ENCODE measurements at regions not wholly inside any gene's neighbourhood (a gene's known extent, or its start where the extent isn't known, plus 50 kb on each side); places are given as distances from the start of the nearest gene placed in this dataset.
A peak's percentile ranks its signal among the peaks of the same experiment; 100 is the strongest.
"Not testable (repeated sequence)": the region's sequence is repeated elsewhere in the genome, so short reads cannot be mapped to it uniquely, and the experiment has no call there.

DNA sequence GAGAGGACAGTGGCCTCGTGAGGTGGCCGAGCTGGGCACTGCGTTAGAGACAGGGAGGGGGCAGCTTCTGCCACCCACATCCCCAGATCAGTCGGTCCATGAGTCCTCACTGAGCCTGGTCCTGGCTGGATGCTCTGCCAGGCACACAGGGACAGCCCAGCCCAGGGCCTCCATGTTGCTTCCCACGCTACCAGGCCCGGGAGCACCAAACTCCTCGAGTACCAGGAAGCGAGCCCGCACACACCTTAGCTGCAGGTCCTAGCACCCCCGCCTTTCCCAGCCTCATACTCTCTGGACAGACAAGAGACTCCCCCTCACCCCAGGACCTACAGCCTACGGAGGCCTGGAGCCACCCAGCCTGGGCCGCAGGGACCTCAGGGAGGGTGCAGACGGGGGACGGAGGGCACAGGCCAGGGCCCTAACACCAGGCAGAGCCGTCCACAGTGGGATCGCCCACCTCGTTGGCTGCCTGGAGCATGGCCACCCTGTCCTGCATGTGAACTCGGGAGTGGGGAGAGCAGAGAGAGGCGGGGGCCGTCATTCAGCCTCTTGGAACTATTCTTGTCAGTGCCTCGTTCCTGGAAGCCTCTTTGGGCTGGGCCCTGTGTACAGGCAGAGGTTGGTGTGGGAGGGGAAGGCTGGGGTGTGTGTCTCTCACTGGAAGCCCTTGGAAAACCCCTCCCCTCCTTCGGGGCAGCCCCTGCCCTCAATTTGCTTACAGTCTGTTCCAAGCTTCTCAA, 90.9 kb upstream of the RUNX3 start:
- DNase-seq: no peak

DNA sequence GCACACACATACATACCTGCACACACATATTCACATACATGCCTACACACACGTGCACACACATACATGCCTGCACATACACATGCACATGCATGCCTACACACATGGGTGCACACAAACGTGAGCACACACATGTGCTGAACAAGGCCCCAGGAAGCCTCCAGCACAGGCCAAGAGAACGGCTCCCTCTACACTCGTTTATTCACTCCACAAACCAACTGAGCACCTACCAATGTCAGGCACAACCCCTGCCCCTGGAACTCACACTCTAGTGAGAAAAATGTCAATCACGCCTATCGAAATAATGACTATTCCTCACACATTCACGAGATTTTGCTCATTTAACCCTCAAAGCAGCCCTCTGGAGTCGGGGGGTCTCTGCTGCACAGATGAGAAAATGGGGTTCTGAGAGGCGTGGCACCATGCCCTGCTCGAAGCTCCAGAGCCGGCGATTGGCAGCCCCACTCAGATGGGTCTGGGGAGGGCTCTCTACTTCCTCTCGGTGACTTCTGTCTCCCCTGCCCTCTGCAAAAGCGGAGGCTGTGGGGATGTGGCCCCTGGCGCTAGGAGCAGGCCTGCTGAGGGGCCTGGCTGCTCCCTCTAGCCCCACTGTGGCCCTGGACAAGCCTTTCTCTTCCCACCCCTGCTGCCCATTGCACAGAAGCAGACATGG, 90.2 kb upstream of the RUNX3 start:
- DNase-seq: no peak

DNA sequence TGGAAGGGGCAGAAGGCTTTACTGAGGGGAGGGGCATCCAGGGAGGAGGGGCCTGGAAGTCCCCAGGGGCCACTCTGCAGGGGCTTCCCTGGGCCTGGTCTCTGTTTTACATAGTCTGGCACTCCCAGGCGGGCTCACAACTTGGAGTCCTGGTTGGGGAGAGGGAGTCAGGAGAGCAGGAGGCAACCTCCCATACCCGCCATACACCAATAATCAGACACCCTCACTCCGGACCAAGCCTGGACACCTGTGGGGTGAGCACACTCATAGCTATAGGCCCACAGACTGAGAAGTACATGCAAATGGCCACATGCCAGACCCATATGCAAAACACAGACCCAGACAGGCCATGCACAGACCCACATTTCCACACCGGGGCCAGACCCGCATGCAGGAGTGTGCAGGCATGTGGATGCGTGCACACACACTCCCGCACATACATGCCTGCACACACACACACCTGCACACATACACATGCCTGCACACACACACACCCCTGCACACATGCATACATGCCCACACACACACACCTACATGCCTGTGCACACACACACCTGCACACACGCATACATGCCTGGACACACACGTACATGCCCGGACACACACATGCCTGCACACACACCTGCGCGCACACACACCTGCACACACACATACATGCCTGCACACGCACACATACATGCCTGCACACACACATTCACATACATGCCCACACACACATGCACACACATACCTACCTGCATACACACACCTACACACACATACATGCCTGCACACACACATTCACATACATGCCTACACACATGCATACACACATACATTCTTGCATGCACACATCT, 89.5 kb upstream of the RUNX3 start:
- DNase-seq: no peak

DNA sequence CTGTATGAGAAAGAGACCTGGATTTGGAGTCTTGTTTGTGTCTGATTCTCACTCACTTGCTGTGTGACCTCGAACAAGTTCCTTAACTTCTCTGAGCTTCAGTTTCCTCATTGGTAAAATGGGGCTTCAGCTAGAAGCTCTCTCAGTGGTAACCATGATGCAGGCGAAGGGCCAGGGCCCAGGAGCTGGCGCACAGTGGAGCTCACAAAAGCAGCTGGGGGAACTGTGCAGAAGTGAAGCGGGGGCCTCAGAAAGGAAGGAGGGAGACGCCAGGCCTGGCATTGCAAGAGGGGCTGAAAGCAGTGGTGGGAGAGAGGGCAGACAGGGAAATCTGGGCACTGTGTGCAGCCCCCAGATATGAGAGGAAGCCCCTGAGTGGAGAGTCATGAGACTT, 88.9 kb upstream of the RUNX3 start:
- DNase-seq: no peak

DNA sequence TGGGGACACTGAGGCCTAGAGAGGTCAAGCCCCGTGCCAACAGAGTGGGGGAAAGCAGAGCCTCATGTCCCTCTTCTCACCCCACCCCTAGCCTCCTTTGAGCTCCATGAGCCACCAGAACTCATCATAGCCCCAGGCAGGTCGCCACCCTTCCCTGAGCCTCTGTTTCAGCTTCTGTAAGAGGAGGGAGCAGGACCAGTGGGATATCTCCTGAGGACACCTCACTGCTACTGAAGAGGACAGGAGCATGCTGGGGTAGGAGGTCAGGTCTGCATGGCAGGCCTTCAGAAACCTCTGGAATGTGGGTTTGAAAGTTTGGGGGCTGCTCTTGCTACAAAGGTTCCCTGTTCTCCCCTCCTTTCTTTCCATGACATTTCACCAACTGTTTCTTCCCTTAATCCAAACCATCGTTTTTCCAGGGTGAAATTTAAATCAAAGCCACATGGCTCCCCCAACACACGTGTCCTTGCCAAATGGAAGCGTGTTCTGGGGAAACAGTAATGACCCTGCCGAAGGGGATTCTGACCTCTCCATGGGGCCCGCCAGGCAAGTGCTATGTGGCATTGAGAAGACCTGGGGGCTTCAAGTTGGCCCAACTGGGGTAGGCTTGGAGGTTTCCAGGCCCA, 88.1 kb upstream of the RUNX3 start:
- no peak for DNase-seq

DNA sequence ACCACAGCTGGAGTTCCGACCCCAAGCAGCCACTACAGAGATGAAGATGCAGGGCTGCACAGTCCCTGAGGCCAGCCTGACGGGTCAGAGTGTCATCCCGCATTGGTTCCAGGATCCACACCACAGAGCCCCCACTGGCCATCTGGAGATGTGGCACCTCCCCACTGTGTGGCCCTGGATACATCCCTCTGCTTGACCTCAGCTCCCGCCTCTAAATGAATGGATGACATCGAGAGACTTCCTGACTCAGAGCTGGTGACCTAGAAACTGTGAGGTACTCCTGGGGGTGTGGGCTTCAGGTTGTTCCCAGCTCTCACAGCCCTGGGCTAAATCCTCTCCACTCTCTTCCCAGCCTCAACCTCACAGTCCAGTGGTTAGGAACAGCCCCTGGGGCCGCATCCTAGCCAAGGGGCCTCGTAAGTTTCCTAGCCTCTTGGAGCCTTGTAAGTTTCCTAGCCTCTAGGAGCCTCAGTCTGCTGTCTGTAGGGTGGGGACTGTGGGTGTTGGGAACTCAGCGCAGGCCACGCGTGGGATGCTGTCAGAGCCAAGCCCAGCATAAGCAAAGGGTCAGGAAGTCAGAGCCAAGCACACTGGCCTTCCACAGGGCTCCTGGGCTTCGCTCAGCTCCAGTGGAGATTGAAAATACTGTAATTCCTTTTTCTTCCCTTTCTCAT, 87.5 kb upstream of the RUNX3 start:
- DNase-seq: no peak

DNA sequence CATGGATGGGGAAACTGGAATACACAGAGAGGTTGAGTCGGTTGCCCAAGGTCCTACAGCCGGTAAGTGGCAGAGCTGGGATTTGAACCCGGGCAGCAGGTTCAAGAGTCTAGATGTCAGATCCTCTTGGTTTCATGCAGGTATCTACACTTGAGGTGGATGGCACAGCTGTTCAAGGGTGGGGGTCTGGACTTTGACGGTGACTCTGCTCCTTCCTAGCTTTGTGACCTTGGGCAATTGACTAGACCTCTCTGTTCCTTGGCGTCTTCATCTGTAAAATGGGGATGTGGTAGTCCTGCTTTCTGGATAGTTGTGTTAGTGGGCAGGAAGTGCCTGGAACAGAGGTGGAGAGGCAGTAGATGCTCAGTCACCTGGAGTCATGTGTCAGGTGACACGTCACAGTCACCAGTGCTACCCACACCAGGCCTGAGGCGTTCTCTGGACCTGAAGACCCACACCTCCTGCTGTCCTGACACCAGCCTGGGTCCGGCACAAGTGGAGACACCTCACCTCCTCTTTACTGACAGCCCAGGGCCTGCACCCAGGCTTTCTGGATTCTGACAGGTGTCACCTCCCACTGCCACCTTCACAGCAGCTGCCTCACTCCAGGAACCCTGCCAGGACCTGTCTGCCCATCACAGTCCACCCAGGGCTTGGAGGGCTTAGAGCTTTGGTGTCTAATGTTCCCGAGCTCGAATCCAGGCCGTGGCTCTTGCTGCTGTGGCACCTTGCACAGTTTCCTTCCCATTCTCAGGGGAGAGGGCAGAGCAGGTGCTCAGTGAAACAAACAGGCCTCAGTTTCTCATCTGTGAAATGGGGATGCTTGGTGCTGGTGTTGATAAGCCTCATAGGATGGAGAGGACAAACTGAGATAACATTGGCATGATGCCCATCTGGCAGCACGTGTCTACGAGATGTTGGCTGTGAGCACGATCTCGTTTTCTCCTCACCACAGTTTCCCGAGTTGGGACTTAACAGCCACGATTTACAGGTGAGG, 83.2 kb upstream of the RUNX3 start:
- no peak for DNase-seq

DNA sequence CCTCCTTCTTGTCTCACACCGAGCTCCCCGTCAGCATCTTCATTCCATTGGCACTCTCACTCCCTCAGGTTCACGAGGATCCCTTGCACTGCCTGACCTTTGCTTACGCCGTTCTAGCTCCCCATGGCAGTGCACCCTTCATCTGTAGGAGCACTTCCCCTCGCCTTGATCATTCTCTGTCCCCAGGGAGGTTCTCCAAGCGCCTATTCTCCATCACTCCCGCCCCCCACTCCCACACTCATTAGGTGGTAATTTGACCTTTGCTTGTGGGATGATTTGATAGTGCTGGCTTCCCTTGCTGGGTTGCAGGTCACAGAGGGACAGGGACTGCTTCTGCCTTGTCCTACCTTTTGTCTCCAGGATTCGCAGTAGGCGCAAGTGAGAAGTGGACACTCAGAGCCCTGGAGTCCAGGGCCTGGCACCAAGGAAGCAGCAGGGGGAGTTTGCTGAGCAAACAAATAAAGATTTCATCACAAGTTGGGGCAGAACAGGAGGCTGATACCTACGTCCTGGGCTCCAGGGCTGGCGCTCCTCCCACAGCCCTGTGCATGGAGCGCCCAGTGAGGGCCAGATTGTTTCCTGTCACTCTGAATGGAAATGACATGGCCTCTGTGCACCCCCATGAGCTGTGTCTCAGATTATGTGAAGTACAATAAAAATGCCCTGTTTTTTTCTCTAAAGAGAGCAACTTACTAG, 82.0 kb upstream of the RUNX3 start:
- no peak for DNase-seq

DNA sequence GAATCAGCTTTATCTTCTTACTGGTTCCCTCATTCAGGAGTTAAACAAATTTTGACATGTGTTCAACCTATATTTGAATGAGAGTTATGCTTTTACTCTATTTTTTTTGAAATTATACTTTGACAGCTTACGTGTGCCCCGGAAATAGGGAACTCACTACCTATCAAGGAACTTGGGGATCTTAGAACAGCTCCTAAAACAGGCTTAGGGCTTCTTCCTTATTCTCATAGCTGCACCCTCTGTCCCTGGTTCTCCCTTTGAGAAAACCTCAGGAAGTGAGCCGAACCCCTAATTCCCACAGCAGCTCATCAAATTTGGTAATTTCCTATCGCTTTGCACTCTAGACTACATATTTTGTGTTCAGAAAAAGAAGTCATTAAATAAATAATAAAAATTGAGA, 81.2 kb upstream of the RUNX3 start:
- no peak for DNase-seq

DNA sequence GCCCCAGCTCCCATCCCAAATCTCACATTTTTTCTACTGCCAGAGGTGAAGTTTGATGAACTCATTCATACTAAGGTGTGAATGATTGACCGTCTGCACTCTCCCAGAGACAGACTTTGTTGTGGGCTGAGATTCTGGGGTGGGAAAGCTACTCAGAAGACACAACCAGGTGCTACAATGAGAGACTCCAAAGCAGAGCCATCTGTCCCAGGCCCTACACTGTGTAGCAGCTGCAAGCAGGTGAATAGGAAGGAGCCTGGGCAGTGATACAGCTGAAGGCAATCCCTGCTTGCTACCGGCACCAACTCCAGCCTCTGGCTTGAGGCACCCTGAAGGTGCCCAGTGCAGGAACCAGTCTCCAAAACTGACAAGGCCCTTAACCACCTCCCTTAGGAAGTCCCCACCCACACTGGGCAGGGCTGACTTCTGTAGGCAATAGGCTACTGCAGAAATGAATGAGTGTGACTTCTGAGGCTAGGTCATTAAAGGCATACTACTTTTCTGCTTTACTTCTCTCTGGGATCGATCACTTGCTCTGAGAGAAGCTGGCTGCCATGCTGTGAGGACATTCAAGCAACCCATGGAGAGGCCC, 79.7 kb upstream of the RUNX3 start:
- DNase-seq: peak; percentile 39

DNA sequence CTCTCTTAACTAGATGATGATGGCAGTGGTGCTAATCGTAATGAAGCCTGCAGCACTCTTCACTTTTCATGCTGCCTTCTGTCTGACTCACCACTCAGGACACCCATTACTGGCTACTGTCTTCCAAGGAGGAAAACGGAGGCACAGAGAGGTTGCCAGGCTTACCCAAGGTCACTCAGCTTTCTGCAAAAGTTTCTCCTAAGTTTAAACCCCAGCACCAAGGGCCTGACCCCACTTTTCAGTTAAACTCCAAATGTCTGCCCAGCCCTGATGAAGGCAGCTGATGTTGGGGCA, 78.1 kb upstream of the RUNX3 start:
- DNase-seq: no peak

DNA sequence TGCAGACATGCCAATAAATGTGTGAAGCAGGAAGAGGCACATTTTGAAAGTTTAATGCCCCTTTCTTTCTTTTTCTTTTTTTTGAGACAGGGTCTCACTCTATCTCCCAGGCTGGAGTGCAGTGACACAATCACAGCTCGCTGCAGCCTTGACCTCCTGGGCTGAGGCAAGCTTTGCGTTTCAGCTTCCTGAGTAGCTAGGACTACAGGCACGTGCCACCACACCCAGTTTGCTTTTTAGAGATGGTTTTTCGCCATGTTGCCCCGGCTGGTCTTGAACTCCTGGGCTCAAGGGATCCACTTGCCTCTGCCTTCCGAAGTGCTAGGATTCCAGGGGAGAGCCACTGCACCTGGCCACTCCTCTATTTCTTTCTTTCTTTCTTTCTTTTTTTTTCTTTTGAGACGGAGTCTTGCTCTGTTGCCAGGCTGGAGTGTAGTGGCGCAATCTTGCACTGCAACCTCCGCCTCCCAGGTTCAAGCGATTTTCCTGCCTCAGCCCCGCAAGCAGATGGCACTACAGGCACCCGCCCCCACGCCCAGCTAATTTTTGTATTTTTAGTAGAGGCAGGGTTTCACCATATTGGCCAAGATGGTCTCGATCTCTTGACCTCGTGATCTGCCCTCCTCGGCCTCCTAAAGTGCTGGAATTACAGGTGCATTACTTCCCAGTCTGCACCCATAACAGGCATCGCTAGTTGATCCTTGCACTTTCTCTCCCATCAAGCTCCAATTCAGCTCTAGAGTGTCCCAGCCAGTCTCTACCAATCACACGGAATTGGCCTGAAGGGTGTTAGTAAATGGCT, 77.5 kb upstream of the RUNX3 start:
- not testable (repeated sequence) for DNase-seq

DNA sequence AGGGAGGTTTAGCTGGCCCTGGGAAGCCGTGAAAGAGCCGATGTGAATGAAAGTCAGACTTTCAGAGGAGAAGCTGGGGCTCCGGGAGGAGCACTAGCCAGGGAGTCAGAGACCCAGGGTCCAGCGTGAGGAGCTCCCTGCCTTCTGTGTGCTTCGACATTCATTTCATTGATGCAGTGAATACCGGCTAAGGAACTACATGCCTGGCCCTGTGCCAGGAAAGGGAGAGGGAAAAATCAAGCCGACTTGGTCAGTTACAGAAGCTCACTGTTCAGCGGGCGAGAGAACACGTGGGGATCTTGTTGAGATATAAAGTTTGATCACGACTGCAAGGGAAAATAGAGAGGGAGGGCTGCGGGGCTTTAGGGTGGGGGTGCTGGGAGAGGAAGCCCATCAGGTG, 76.7 kb upstream of the RUNX3 start:
- DNase-seq: no peak

DNA sequence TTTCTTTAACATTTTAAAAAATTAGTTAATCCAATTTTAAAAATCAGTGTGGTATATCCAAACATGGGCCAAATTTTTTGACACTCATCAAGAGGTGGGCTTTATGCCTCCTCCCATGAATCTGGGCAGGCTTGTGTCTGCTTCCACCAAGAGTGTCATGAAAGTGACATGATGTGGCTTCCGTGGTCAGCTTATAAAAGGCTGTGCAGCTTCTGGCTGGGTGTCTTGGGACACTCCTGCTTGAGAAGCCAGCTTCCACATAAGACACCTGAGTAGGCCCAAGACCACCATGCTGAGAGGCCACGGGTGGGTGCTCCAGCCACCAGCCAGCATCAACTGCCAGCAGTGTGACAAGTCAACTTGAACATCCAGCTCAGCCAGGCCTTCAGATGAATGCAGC, 74.3 kb upstream of the RUNX3 start:
- no peak for DNase-seq

DNA sequence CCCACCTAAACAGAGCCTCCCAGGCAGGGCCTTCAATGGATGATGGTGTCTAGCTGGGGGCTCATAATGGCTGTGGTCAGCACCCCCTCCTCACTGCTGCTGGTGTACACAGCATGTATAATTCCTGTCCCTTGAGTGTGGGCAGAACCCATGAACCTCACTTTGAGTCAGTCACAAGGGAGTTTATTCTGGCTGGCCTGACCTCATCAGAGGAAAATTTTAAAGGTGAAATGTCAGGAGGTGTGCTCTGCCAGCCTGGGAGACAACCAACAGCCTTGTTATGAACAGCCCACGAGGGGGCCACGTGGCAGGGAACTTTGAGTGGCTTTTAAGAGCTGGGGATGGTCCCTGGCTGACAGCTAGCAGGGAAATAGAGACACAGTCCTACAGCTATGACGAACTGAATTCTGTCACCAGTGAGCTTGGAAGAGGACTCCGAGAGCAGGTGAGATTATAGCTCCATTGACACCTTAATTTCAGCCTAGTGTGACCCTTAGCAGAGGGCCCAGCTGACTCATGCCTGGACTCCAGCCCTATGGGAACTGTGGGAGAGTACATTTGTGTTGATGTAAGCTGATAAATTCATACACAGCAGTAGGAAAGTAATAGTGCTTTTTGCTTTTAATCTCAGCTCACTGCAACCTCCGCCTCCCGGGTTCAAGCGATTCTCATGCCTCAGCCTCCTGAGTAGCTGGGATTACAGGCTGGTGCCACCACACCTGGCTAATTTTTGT, 73.5 kb upstream of the RUNX3 start:
- peak; percentile 36 for DNase-seq

DNA sequence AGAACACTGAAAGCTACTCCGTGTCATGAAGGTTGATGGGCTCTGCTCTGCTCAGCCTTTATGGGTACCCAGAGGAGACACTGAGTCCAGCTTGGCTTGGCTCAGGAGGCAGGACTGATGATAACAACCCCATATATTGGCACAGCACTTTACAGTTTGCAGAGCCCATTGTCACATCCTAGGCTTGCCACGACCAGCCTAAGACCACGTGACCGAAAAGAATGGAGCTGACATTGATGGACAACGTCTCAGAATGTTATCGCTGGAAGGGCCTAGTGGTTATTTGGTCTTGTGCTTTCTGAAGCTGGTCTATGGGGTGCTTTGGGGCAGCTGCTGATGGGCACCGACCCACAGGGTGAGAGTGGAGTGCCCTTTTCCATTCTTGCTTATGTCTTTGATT, 72.9 kb upstream of the RUNX3 start:
- no peak for DNase-seq

DNA sequence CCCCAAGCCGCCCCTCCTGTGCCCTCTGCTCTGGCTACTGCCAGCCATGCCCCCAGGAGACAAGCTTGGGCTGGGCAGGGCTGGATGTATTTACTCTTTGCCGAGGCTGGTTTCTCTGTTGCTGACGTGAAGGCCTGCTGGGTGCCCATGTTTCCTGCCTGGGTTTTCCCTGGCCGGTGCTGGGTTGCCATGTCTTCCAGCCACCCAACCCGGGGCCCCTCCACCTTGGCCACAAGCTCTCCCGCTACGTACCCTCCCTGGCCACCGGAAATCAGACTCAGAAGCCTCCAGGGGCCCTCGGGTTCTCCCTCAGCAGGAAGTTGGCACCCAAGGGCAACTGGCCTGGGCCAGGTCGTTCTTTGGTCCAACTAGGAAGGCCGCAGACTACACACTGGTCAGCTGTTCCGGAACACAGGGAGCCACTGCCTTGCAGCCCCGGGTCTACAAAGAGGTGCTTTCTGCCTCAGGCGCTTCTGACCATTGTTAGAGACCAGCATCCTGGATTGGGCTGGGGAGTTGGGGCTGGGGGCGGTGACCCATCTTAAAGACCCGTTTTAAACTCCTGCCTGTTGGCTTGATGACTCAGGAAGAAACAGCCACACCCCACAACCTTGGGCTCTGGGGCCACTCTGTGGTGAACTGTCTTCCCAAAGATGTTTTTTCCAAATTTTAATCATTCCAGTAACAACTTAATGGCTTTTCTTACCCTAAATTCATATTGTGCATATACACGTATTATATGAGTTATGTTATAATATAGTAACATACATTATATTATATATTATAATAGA, 71.2 kb upstream of the RUNX3 start:
- no peak for DNase-seq

DNA sequence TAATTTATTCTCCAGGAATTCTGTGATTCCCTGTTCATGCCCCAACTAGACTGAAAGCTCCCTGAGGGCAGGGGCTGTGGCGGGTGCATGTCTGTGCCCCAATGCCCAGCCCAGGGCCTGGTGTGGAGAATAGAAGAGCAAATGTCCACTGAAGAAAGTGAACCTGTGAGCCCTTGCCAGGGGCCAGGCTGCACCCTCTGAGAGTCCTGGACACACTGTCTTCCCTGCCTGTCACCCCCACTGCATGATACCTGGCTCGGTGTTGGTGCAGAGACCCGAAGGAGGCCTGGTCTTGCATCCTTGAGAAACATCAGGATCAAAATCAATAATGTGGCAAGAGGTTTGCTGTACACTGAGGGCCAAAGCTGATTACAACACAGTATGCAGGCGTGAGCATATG, 69.8 kb upstream of the RUNX3 start:
- no peak for DNase-seq
